ENCODE measurements at regions not wholly inside any gene's neighbourhood (a gene's known extent, or its start where the extent isn't known, plus 50 kb on each side); places are given as distances from the start of the nearest gene placed in this dataset.

DNA sequence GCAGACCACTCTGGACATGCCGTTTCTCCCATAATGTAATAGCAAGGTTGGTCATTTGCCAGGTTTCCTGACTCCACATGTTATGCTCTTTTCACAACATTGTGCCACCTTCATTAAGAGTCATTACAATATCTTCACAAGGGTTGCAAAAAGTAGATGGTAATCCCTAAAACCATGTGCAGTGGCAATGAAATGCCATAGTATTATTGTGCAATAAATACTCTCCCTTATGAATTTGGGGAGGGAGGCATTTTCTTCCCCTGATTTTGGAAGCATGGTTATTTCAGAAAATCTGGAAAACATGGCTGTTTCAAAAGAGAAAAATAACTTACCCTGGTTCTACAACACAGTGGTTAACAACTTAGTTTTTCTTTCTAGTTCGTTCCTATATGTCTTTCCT, 75.1 kb downstream of the BLTP1 start:
- Histone ChIP-seq H3K36me3 (replicated peaks; ENCODE audit: insufficient read depth, low read depth) (no peaks in the 10 kb centered on the region), H2AFZ (no peak overlapping the region), H3K9me3 (ENCODE audit: low read depth) (no peaks in the 10 kb centered on the region), H3K79me2 (no peaks in the 10 kb centered on the region), H3K27ac (no peak overlapping the region), H3K4me1 (ENCODE audit: insufficient read depth) (no peaks in the 10 kb centered on the region), H3K4me3 (no peak overlapping the region), H4K20me1 (ENCODE audit: insufficient read depth, poor library complexity, severe bottlenecking) (no peaks in the 10 kb centered on the region), H3K4me2 (no peak overlapping the region), H3K27me3 (no peaks in the 10 kb centered on the region), H3K9me2 (replicated peaks; ENCODE audit: insufficient read depth) (no peaks in the 10 kb centered on the region)
- no peak for DNase-seq (ENCODE audit: low spot score)
- 98% methylated on average over 2 of the region's 2 CpGs for WGBS (ENCODE audit: low lambda C conversion rate, missing lambda C conversion rate)
- TF ChIP-seq CTCF (IDR thresholded peaks at IDR 0.05; ENCODE audit: poor library complexity) (no peak), EZH2 (IDR thresholded peaks at IDR 0.05; ENCODE audit: borderline replicate concordance) (no peak), EZH2phosphoT487 (IDR thresholded peaks at IDR 0.05; ENCODE audit: low read depth, severe bottlenecking, unreplicated experiment) (no peak)

DNA sequence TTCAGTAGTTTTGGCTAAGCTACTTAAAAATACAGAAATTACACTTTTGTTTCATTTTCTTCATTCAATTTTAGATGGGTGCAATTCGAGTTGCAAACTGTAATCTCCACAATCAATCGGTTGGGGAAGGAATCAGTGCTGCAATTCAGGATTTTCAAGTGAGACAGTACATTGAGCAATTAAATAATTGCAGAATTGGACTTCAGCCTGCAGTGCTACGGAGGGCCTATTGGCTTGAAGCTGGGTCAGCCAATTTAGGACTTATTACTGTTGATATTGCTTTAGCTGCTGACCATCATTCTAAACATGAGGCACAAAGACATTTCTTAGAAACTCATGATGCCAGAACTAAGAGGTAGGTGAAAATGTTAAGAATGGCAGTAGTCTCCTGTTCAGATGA, 77.7 kb downstream of the BLTP1 start:
- H2AFZ ChIP-seq: no peak overlapping the region
- no peaks in the 10 kb centered on the region for H3K9me3 ChIP-seq (ENCODE audit: low read depth)
- DNase-seq (ENCODE audit: low spot score): no peak
- no peaks in the 10 kb centered on the region for H3K79me2 ChIP-seq
- no peaks in the 10 kb centered on the region for H3K36me3 ChIP-seq (replicated peaks; ENCODE audit: insufficient read depth, low read depth)
- no peaks in the 10 kb centered on the region for H3K9me2 ChIP-seq (replicated peaks; ENCODE audit: insufficient read depth)
- H3K4me1 ChIP-seq (ENCODE audit: insufficient read depth): no peaks in the 10 kb centered on the region
- no peak overlapping the region for H3K4me2 ChIP-seq
- WGBS (ENCODE audit: low lambda C conversion rate, missing lambda C conversion rate): 92% methylated on average over 3 of the region's 3 CpGs
- H3K27me3 ChIP-seq: no peaks in the 10 kb centered on the region
- H3K27ac ChIP-seq: no peak overlapping the region
- no peaks in the 10 kb centered on the region for H4K20me1 ChIP-seq (ENCODE audit: insufficient read depth, poor library complexity, severe bottlenecking)
- TF ChIP-seq CTCF (IDR thresholded peaks at IDR 0.05; ENCODE audit: poor library complexity) (no peak), EZH2phosphoT487 (IDR thresholded peaks at IDR 0.05; ENCODE audit: low read depth, severe bottlenecking, unreplicated experiment) (no peak), EZH2 (IDR thresholded peaks at IDR 0.05; ENCODE audit: borderline replicate concordance) (no peak)
- H3K4me3 ChIP-seq: no peak overlapping the region

DNA sequence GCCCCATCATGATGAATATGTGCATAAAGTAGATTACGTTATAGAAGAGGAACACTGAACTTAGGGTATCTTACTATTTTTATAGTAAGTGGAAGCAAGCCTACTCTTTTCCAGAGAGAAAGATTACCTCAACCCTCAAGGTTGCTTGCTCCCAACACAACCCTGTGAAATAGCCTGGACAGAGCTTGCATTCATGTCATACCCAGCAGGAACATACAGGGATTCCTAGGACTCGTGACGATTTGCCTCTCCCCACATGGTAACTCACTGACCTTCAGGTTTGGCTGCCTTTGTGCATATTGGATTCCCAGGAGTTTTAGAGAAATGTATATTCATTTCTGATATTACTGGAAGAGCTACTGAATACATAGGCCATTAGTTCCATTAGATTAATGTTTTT, 80.5 kb downstream of the BLTP1 start:
- H3K9me2 ChIP-seq (replicated peaks; ENCODE audit: insufficient read depth): no peaks in the 10 kb centered on the region
- TF ChIP-seq CTCF (IDR thresholded peaks at IDR 0.05; ENCODE audit: poor library complexity) (no peak), EZH2 (IDR thresholded peaks at IDR 0.05; ENCODE audit: borderline replicate concordance) (no peak), EZH2phosphoT487 (IDR thresholded peaks at IDR 0.05; ENCODE audit: low read depth, severe bottlenecking, unreplicated experiment) (no peak)
- H3K4me2 ChIP-seq: no peak overlapping the region
- no peaks in the 10 kb centered on the region for H3K79me2 ChIP-seq
- no peak for DNase-seq (ENCODE audit: low spot score)
- H3K36me3 ChIP-seq (replicated peaks; ENCODE audit: insufficient read depth, low read depth): no peaks in the 10 kb centered on the region
- H3K4me1 ChIP-seq (ENCODE audit: insufficient read depth): no peaks in the 10 kb centered on the region
- 97% methylated on average over 3 of the region's 3 CpGs for WGBS (ENCODE audit: low lambda C conversion rate, missing lambda C conversion rate)
- no peaks in the 10 kb centered on the region for H4K20me1 ChIP-seq (ENCODE audit: insufficient read depth, poor library complexity, severe bottlenecking)
- no peaks in the 10 kb centered on the region for H3K27me3 ChIP-seq
- no peak overlapping the region for H3K4me3 ChIP-seq
- no peak overlapping the region for H2AFZ ChIP-seq
- H3K27ac ChIP-seq: no peak overlapping the region
- no peaks in the 10 kb centered on the region for H3K9me3 ChIP-seq (ENCODE audit: low read depth)

DNA sequence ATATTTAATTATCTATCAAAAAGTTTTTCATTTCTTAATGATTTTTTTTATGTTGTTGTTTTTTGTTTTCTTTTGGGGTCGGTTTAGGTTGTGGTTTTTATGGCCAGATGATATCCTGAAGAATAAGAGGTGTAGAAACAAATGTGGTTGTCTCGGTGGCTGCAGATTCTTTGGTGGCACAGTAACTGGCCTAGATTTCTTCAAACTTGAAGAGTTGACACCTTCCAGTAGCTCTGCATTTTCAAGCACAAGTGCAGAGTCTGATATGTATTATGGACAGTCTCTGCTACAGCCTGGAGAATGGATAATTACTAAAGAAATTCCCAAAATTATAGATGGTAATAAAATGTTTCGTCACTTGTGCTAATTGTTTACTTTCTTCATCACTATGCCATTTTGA, 82.6 kb downstream of the BLTP1 start:
- no peaks in the 10 kb centered on the region for H3K9me2 ChIP-seq (replicated peaks; ENCODE audit: insufficient read depth)
- no peak overlapping the region for H3K27ac ChIP-seq
- no peak for DNase-seq (ENCODE audit: low spot score)
- no peak overlapping the region for H3K4me3 ChIP-seq
- no peaks in the 10 kb centered on the region for H3K9me3 ChIP-seq (ENCODE audit: low read depth)
- no peaks in the 10 kb centered on the region for H3K4me1 ChIP-seq (ENCODE audit: insufficient read depth)
- no peaks in the 10 kb centered on the region for H3K36me3 ChIP-seq (replicated peaks; ENCODE audit: insufficient read depth, low read depth)
- H2AFZ ChIP-seq: no peak overlapping the region
- no peaks in the 10 kb centered on the region for H4K20me1 ChIP-seq (ENCODE audit: insufficient read depth, poor library complexity, severe bottlenecking)
- H3K4me2 ChIP-seq: no peak overlapping the region
- TF ChIP-seq EZH2 (IDR thresholded peaks at IDR 0.05; ENCODE audit: borderline replicate concordance): no peak
- WGBS (ENCODE audit: low lambda C conversion rate, missing lambda C conversion rate): 92% methylated on average over 3 of the region's 3 CpGs
- no peaks in the 10 kb centered on the region for H3K79me2 ChIP-seq
- no peaks in the 10 kb centered on the region for H3K27me3 ChIP-seq
